GM12891 (cell line): ENCODE measurements at regions not wholly inside any gene's neighbourhood (a gene's known extent, or its start where the extent isn't known, plus 50 kb on each side); places are given as distances from the start of the nearest gene placed in this dataset.

Experiments
- DNase-seq: peaks from one replicate; pipeline ENCODE4 v3.0.0; 2011; ENCODE audit warnings: low spot score; ENCODE audit not compliant: insufficient read length
- FAIRE-seq: peaks from 2 replicates; lab custom pipeline; 2011; peaks lifted over from hg19 to GRCh38; lab: Jason Lieb, UNC
- PAX5 ChIP-seq: IDR thresholded peaks from 2 replicates; pipeline ENCODE4 v1.6.1; 2011; ENCODE audit warnings: low read length, moderate library complexity, mild to moderate bottlenecking; ENCODE audit not compliant: insufficient read depth, severe bottlenecking
- POLR2A ChIP-seq: IDR thresholded peaks from 2 replicates; pipeline ENCODE4 v1.6.1; 2011; ENCODE audit warnings: low read depth, low read length, control low read depth
- POLR2AphosphoS5 ChIP-seq: IDR thresholded peaks from 2 replicates; pipeline ENCODE4 v1.6.1; 2011; ENCODE audit warnings: low read depth, low read length, control low read depth
- POU2F2 ChIP-seq: IDR thresholded peaks from 2 replicates; pipeline ENCODE4 v1.6.1; 2011; ENCODE audit warnings: low read depth, mild to moderate bottlenecking, control low read depth, low read length, moderate library complexity
- SPI1 ChIP-seq: IDR thresholded peaks from 2 replicates; pipeline ENCODE4 v1.6.1; 2011; ENCODE audit warnings: low read depth, low read length, control low read depth
- TAF1 ChIP-seq: IDR thresholded peaks from 2 replicates; pipeline ENCODE4 v1.6.1; 2011; ENCODE audit warnings: low read depth, low read length, control low read depth

DNA sequence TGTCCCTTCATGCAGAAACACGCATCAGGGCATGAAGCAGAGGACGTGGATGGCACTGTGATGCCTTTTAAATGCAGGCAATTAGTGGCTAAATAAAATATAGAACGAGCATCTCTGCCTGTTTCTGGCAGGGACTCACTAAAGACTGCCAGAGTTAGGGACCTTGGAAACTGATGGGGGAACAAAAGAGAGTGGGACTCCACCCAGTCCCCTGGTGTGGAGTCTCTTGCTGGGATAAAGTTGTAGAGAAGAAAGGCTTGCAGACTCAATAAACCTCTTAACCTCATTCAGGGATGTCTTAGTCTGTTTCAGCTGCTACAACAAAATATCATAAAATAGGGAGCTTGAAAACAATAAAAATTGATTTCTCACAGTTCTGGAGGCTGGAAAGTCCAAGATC lies 87.6 kb upstream of the ARAP3 start:
- DNase-seq (no peak), FAIRE-seq (no peak)
- TF ChIP-seq SPI1 (no peak), PAX5 (no peak), POLR2AphosphoS5 (no peak), TAF1 (no peak), POLR2A (no peak), POU2F2 (no peak)

DNA sequence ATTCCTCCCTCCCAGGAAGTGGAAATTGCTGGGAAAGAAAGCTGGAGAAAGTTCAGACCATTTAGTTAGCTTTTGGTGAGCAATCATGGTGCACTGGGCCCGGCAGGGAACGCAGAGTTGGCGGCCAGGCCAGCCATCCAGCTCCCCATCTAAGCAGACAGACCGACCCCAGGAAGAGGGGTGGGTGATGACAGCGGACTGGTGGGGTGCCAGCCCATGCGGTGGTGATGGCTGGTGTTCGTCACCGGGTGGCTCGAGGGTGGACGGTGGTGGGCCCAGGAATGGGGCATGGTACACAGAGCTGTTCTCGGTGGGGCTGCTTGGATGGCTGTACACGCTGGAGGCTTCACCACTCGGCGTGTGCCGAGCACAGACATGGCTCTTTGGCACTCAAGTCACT lies 85.6 kb upstream of the ARAP3 start:
- no peak for FAIRE-seq
- no peak for DNase-seq
- TF ChIP-seq POU2F2 = no peak
- no peak for TF ChIP-seq POLR2AphosphoS5
- no peak for TF ChIP-seq SPI1
- TF ChIP-seq POLR2A = no peak
- no peak for TF ChIP-seq PAX5
- no peak for TF ChIP-seq TAF1

DNA sequence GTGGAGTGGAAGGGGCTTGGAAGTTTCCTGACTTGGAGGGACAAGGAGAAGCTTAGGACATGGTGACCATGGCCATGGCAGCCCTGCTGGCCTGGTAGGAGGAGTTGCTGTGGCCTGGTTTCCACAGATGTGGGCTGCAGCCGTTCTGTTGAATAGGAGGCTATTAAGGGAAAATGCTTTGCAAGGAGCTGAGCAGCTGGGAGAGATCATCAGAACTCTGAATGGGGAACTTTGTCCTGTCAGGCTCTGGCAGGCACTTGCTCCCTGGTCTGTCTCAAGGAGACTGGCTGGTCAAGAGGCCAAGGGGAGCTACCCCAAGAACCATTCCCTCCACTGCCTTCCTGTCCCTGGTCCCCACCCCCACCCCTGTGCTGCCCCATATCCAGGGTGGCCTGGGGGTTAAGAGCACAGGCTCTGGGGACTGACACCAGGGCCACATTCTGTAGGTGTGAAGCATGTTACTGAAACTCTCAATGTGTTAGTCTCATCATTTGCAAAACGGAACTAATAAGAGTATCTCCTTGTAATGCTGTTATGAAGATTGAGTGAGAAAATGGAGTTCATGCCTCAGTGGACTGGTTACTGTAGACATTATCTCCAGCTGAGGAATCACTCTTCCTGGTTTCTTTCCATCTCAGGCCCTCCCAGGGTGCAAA lies 84.0 kb upstream of the ARAP3 start:
- DNase-seq (no peak), FAIRE-seq (no peak)
- TF ChIP-seq PAX5 = no peak
- TF ChIP-seq TAF1 = no peak
- no peak for TF ChIP-seq POU2F2
- TF ChIP-seq POLR2A = no peak
- no peak for TF ChIP-seq POLR2AphosphoS5
- no peak for TF ChIP-seq SPI1

DNA sequence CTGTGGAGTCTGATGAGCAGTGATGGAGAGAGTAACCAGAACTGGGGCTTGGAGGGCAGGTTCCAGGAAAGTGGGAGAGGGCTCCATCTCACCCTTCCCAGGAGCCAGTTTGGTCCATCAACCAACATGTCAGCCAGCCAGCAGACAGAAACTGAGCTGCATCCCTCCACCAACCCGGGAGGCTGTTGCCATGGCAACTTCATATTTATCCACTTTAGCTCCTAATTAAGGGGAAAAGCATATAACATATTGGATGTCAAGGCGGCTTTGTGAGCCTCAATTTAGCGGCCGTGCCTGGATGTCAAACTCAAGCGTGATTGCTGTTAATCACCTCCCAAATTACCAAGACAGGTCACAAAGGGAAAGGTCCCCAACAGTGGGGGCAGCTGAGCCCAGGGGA lies 81.5 kb upstream of the ARAP3 start:
- DNase-seq (no peak), FAIRE-seq (no peak)
- no peak for TF ChIP-seq POLR2AphosphoS5
- TF ChIP-seq POU2F2 = no peak
- TF ChIP-seq POLR2A = no peak
- TF ChIP-seq TAF1 = no peak
- no peak for TF ChIP-seq PAX5
- no peak for TF ChIP-seq SPI1

DNA sequence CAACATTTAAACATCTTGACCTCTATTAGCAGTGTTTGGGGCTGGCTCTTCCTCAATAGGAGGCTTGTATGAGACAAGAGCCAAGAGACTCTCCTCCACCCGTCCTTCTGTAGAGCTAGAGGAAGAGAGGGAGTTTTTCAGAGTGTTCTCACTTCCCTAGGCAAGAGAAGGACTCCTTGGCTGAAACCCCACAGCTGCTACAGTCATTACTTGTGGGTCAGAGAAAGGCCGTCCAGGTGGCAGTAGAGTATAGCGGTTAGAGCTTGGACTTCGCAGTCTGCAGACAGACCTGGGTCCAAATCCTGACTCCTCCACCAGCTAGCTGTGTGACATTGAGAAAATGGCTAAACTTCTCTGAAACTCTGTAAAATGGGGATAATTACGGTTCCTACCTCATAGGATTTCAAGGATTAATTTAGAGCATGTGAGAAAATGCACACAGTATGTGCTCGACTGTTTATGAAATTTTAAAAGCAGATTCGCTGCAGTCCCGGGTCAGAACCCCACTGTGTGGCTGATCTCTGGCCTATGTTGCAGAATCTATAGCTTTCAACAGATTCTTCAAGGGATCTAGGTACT lies 80.8 kb upstream of the ARAP3 start:
- FAIRE-seq (no peak), DNase-seq (no peak)
- peak; percentile 86 for TF ChIP-seq SPI1
- TF ChIP-seq TAF1 = no peak

DNA sequence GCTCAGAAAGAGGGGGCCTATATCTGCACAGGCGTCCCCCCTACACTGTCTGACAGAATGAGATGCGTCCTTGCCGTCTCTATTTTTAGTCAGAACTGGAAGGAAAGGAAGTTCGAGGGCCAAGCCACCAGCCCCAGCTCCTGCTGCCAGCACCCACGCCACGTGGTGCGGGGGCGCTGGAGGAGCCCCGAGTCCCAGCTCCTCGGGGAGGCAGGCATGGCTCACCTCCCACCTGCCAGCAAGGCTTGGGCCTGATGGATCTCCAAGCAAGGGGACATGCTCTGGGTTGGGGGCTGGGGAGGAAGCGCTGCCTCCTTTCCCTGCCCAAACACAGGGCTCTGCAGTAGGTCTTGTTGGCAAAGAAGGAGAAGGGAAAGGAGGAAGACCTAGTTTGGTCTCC lies 80.3 kb upstream of the ARAP3 start:
- TF ChIP-seq POLR2A (no peak), POU2F2 (no peak), TAF1 (no peak), PAX5 (no peak), POLR2AphosphoS5 (no peak), SPI1 (no peak)
- DNase-seq = no peak
- FAIRE-seq = no peak

DNA sequence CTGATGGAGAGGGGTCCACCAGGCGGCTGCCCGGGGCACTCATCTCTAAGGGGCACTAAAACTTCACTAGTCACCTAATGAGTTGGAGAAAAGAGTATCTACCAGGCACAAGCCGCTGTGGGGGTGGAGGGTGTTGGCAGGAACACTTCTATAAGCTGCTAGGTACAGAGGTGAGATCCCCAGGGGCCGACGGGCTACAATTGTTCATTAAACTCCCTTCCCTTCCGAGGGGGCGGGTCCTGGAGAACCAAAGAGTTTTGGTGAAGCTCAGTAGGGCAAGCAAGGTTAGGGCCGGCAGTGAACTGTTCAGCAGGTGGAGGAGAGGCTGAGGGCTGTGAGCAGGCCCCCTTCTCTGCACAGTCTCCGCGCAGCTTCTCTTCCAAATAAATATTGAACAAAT lies 78.7 kb upstream of the ARAP3 start:
- no peak for TF ChIP-seq TAF1
- no peak for FAIRE-seq

DNA sequence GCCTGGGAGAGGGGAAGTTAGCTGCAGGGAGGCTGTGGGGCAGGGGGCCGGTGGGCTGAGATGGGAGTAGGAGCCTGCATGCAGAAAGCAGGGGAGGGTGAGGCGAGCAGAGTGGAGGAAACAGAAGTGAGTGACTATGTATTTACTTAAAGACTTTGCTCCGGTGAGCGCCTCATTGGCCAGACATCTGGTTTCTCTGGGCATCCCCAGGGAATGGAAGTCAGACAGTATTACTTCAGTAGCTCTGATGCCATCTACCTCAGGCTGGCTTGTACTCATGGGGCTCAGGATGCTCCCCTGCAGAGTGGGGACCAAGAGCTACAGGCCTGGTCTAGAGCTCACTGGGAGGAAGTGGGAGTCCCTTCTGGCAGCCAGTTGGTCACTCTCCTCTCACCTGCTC lies 78.2 kb upstream of the ARAP3 start:
- TF ChIP-seq SPI1 (no peak), POU2F2 (no peak), PAX5 (no peak), POLR2AphosphoS5 (no peak), POLR2A (no peak), TAF1 (no peak)
- FAIRE-seq (no peak), DNase-seq (no peak)

More for the DNA sequence above, 78.7 kb upstream of the ARAP3 start:
- DNase-seq = no peak

DNA sequence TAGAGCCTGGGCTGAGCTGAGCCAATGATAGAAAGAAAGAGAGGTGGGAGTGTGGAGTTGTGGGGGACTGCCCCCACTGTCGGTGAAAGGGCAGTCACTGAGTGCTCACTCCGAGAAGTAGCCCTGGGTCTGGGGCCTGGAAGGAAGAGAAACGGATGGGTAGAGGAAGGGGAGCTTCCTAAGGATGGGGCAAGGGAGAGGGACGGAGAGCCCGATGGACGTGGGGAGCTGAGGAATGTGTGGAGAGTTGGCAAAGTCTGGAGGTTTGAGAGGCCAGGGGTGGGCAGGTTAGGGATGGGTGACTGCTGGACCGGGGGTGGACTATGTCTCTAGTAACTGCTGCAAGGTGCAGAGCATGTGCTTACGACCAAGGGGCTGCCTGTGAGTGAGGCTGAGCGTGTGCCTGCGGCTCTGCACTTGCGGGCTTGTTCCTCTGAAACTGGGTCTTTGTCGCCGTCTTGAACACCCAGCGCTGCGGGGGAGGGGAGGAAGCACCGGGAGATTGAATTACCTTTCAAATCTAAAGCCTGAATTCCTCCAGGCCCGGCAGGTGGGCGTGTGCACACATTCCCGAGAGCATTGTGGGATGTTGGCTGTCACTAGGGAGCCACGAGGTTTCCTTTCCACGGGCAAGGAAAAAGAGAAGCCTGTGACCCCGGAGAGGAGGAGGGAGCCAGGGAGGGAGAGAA lies 76.4 kb upstream of the ARAP3 start:
- FAIRE-seq = no peak

DNA sequence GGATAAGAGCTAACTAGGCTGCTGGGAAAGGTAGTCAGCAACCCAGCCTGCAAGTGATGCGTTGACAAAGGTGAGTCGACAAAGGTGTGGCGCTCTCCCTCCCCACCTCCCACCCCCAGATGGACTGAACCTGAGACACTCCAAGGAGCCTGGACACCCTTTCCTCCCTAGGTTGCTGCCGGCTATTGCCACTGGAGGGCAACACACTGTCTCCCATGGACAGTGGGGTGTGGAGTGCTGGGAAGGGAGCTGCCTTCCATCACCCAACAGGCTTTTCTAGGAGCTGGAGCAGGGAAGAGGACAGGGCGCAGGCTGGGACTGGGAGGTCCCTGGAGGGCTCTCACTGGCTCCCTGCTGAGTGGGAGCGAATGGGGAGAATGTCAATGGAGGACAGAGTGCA lies 75.4 kb upstream of the ARAP3 start:
- TF ChIP-seq TAF1 (no peak), POU2F2 (no peak), POLR2A (no peak), PAX5 (no peak), POLR2AphosphoS5 (no peak), SPI1 (no peak)
- FAIRE-seq (no peak), DNase-seq (no peak)

More for the DNA sequence above, 76.4 kb upstream of the ARAP3 start:
- no peak for DNase-seq
- no peak for TF ChIP-seq POLR2A
- no peak for TF ChIP-seq PAX5
